GM21390 (cell line): ENCODE measurements at regions not wholly inside any gene's neighbourhood (a gene's known extent, or its start where the extent isn't known, plus 50 kb on each side); places are given as distances from the start of the nearest gene placed in this dataset.
A peak's percentile ranks its signal among the peaks of the same experiment; 100 is the strongest.

Experiments
- ATAC-seq: cut with Tn5 transposase; IDR thresholded peaks from one replicate; pipeline ENCODE4 v1.9.1; 2021; ENCODE audit not compliant: unreplicated experiment

- no peak for ATAC-seq
These were observed 209.0 kb downstream of the URI1 start for GRCh38 chr19:30151081-30151480.

GRCh38 chr19:30152510-30153291, 210.7 kb downstream of the URI1 start:
- no peak for ATAC-seq

GRCh38 chr19:30153326-30154210, 211.5 kb downstream of the URI1 start:
- ATAC-seq, result peak; percentile 69

- no peak for ATAC-seq
These were observed 212.4 kb downstream of the URI1 start for GRCh38 chr19:30154410-30154809.

- ATAC-seq, result no peak
These were observed 213.6 kb downstream of the URI1 start for GRCh38 chr19:30155381-30156200.

GRCh38 chr19:30156646-30157045, 214.6 kb downstream of the URI1 start:
- ATAC-seq, result no peak

GRCh38 chr19:30158067-30158892, 213.9 kb upstream of the ZNF536 start:
- no peak for ATAC-seq

- no peak for ATAC-seq
These were observed 213.3 kb upstream of the ZNF536 start for GRCh38 chr19:30158893-30159245.

- ATAC-seq, result no peak
These were observed 212.5 kb upstream of the ZNF536 start for GRCh38 chr19:30159636-30160035.

GRCh38 chr19:30160426-30160825, 211.8 kb upstream of the ZNF536 start:
- no peak for ATAC-seq

GRCh38 chr19:30161021-30161655, 211.0 kb upstream of the ZNF536 start:
- ATAC-seq, result no peak

GRCh38 chr19:30161770-30162169, 210.4 kb upstream of the ZNF536 start:
- no peak for ATAC-seq

GRCh38 chr19:30162718-30163117, 209.5 kb upstream of the ZNF536 start:
- ATAC-seq, result no peak

GRCh38 chr19:30163663-30164062, 208.5 kb upstream of the ZNF536 start:
- no peak for ATAC-seq

GRCh38 chr19:30165228-30165813, 206.9 kb upstream of the ZNF536 start:
- ATAC-seq, result no peak

- ATAC-seq, result no peak
These were observed 204.8 kb upstream of the ZNF536 start for GRCh38 chr19:30167206-30167868.

GRCh38 chr19:30167976-30168635, 204.1 kb upstream of the ZNF536 start:
- ATAC-seq, result no peak

GRCh38 chr19:30168760-30169159, 203.4 kb upstream of the ZNF536 start:
- ATAC-seq, result no peak
